Small intestine (tissue), 7 donors: ENCODE measurements at regions not wholly inside any gene's neighbourhood (a gene's known extent, or its start where the extent isn't known, plus 50 kb on each side); places are given as distances from the start of the nearest gene placed in this dataset.
"Not testable (repeated sequence)": the region's sequence is repeated elsewhere in the genome, so short reads cannot be mapped to it uniquely, and the experiment has no call there.

Experiments used
- DNase-seq, 2 donors: peaks; one replicate each; pipeline versions ENCODE4 v3.0.0 to v3.0.0-alpha.2; 2013
- FAIRE-seq: peaks from 2 replicates; lab custom pipeline; 2012; peaks lifted over from hg19 to GRCh38; lab: Jason Lieb, UNC
- H3K27ac ChIP-seq, 3 donors: one replicate each; pipeline ENCODE4 v1.5.1; 2013; ENCODE audit warnings: low read length in 2 of 3, mild to moderate bottlenecking in 2 of 3, control low read depth in 1 of 3, inconsistent platforms in 1 of 3, low read depth in 1 of 3, moderate library complexity in 1 of 3
- H3K27me3 ChIP-seq, 3 donors: one replicate each; pipeline ENCODE4 v1.6.1; 2013; ENCODE audit warnings: low read length in 3 of 3, inconsistent platforms in 1 of 3; ENCODE audit not compliant: control insufficient read depth in 3 of 3, insufficient read depth in 3 of 3
- H3K36me3 ChIP-seq, 3 donors: one replicate each; pipeline ENCODE4 v1.6.1; 2013; ENCODE audit warnings: low read length in 3 of 3, inconsistent platforms in 1 of 3, low read depth in 1 of 3, mild to moderate bottlenecking in 1 of 3, moderate library complexity in 1 of 3; ENCODE audit not compliant: control insufficient read depth in 3 of 3, insufficient read depth in 2 of 3
- H3K4me1 ChIP-seq, 3 donors: one replicate each; pipeline ENCODE4 v1.6.1; 2013; ENCODE audit warnings: low read length in 2 of 3, inconsistent platforms in 1 of 3, low read depth in 1 of 3, mild to moderate bottlenecking in 1 of 3, moderate library complexity in 1 of 3; ENCODE audit not compliant: control insufficient read depth in 3 of 3, insufficient read depth in 2 of 3
- H3K4me3 ChIP-seq, 3 donors: one replicate each; pipeline ENCODE4 v1.5.1; 2013; ENCODE audit warnings: low read length in 3 of 3, control low read depth in 1 of 3, inconsistent platforms in 1 of 3, low read depth in 1 of 3, mild to moderate bottlenecking in 1 of 3, moderate library complexity in 1 of 3
- H3K9me3 ChIP-seq, 2 donors: one replicate each; pipeline ENCODE4 v1.6.1; 2013; ENCODE audit warnings: low read depth in 1 of 2, low read length in 1 of 2; ENCODE audit not compliant: control insufficient read depth in 2 of 2, insufficient read depth in 1 of 2
- WGBS, 3 donors: extraction: QIAGEN DNeasy Blood & Tissue Kit; methylation state at CpG; one replicate each; pipeline ENCODE4 v1.1.7; 2013; 5-methylcytosine and 5-hydroxymethylcytosine counted together
- donor health status: healthy with polysubstance abuse.
- donor health status: control.
- donor health status: control.
- donor health status: Bipolar disorder and iron deficiency.
- donor health status: healthy.

- FAIRE-seq, H3K4me3 ChIP-seq, H3K36me3 ChIP-seq, H3K27ac ChIP-seq, H3K4me1 ChIP-seq, H3K27me3 ChIP-seq, H3K9me3 ChIP-seq: not testable (repeated sequence)
- peak in 1 of 2 donors; percentile 57 for DNase-seq
- 47 to 70% (median 56%) methylated on average over 6 to 8 of the region's 9 CpGs for WGBS, 3 donors
Measured at GRCh38 chr21:13986996-13987958, 223.5 kb downstream of the LIPI start.

- 77 to 80% (median 78%) methylated on average over 8 to 10 of the region's 10 CpGs for WGBS, 3 donors
- not testable (repeated sequence) for H3K27me3 ChIP-seq, H3K4me3 ChIP-seq, DNase-seq, H3K36me3 ChIP-seq, H3K4me1 ChIP-seq, H3K9me3 ChIP-seq, H3K27ac ChIP-seq, FAIRE-seq
Measured at GRCh38 chr21:13985865-13986863, 224.6 kb downstream of the LIPI start.

- FAIRE-seq, H3K4me1 ChIP-seq, H3K36me3 ChIP-seq, DNase-seq, H3K4me3 ChIP-seq, H3K27me3 ChIP-seq, H3K9me3 ChIP-seq, H3K27ac ChIP-seq: not testable (repeated sequence)
- 62 to 71% (median 71%) methylated on average over 4 to 9 of the region's 9 CpGs for WGBS, 3 donors
Measured at GRCh38 chr21:13985137-13985864, 225.5 kb downstream of the LIPI start.

- H3K4me3 ChIP-seq, H3K27me3 ChIP-seq, H3K36me3 ChIP-seq, H3K4me1 ChIP-seq, H3K27ac ChIP-seq, FAIRE-seq, DNase-seq, H3K9me3 ChIP-seq: not testable (repeated sequence)
- 82 to 93% (median 88%) methylated on average over 4 to 5 of the region's 5 CpGs for WGBS, 3 donors
Measured at GRCh38 chr21:13984728-13985127, 226.0 kb downstream of the LIPI start.

- WGBS, 3 donors = 69 to 94% (median 86%) methylated on average over 32 to 46 of the region's 48 CpGs
- not testable (repeated sequence) for H3K9me3 ChIP-seq, H3K4me3 ChIP-seq, H3K36me3 ChIP-seq, H3K27me3 ChIP-seq, DNase-seq, H3K27ac ChIP-seq, FAIRE-seq, H3K4me1 ChIP-seq
Measured at GRCh38 chr21:13981176-13982087, 229.3 kb downstream of the LIPI start.

- H3K36me3 ChIP-seq, H3K27ac ChIP-seq, H3K9me3 ChIP-seq, H3K27me3 ChIP-seq, H3K4me1 ChIP-seq, FAIRE-seq: not testable (repeated sequence)
- peak in 1 of 2 donors; percentile 3 for DNase-seq
- 15 to 66% (median 25%) methylated on average over 30 to 42 of the region's 42 CpGs for WGBS, 3 donors
- H3K4me3 ChIP-seq = peak overlapping the region in 1 of 3 donors; percentile 32
Measured at GRCh38 chr21:13980115-13980662, 230.6 kb downstream of the LIPI start.

GRCh38 chr21:13979608-13980007 is 231.1 kb downstream of the LIPI start:
- WGBS, 3 donors = 23 to 79% (median 30%) methylated on average over 25 to 26 of the region's 26 CpGs
- not testable (repeated sequence) for H3K9me3 ChIP-seq, H3K27me3 ChIP-seq, FAIRE-seq, H3K4me1 ChIP-seq, DNase-seq, H3K36me3 ChIP-seq, H3K27ac ChIP-seq
- H3K4me3 ChIP-seq = peak overlapping the region in 1 of 3 donors; percentile 32
